ENCODE measurements at regions not wholly inside any gene's neighbourhood (a gene's known extent, or its start where the extent isn't known, plus 50 kb on each side); places are given as distances from the start of the nearest gene placed in this dataset.
"Not testable (repeated sequence)": the region's sequence is repeated elsewhere in the genome, so short reads cannot be mapped to it uniquely, and the experiment has no call there.

GRCh38 chrX:110514509-110514908 lies 155.9 kb downstream of the RTL9 start:
- peaks cover 0 to 19% of the 10 kb centered on the region in 2 donors for H3K27me3 ChIP-seq
- no peaks in the 10 kb centered on the region for H3K9me3 ChIP-seq
- TF ChIP-seq EP300 (IDR thresholded peaks at IDR 0.05) (no peak), POLR2A (IDR thresholded peaks at IDR 0.05) (no peak), CTCF (IDR thresholded peaks at IDR 0.05) (no peak)
- no peak for DNase-seq (ENCODE audit: low spot score in 2 of 2)
- H3K27ac ChIP-seq, result no peak overlapping the region
- WGBS, 2 donors, result 47 to 57% methylated on average over 2 of the region's 2 CpGs
- H3K4me1 ChIP-seq, result no peaks in the 10 kb centered on the region
- H3K4me3 ChIP-seq, result no peak overlapping the region
- no peaks in the 10 kb centered on the region for H3K36me3 ChIP-seq

GRCh38 chrX:110519501-110519900 lies 160.9 kb downstream of the RTL9 start:
- DNase-seq (ENCODE audit: low spot score in 2 of 2), result no peak
- no peak for TF ChIP-seq CTCF (IDR thresholded peaks at IDR 0.05)
- no peak for TF ChIP-seq EP300 (IDR thresholded peaks at IDR 0.05)
- no peak for TF ChIP-seq POLR2A (IDR thresholded peaks at IDR 0.05)
- Histone ChIP-seq H3K27ac (no peak overlapping the region), H3K4me3 (no peak overlapping the region), H3K36me3 (no peaks in the 10 kb centered on the region), H3K27me3 (peaks cover 0 to 4% of the 10 kb centered on the region in 2 donors), H3K4me1 (no peaks in the 10 kb centered on the region), H3K9me3 (no peaks in the 10 kb centered on the region)
- WGBS, 2 donors, result 51 to 64% methylated on average over 3 of the region's 3 CpGs

GRCh38 chrX:110519906-110520452 lies 161.3 kb downstream of the RTL9 start:
- H3K27me3 ChIP-seq, result peaks cover 0 to 5% of the 10 kb centered on the region in 2 donors
- H3K4me1 ChIP-seq, result no peaks in the 10 kb centered on the region
- H3K27ac ChIP-seq, result no peak overlapping the region
- no peaks in the 10 kb centered on the region for H3K9me3 ChIP-seq
- no peak for DNase-seq (ENCODE audit: low spot score in 2 of 2)
- no peak for TF ChIP-seq CTCF (IDR thresholded peaks at IDR 0.05)
- TF ChIP-seq EP300 (IDR thresholded peaks at IDR 0.05), result no peak
- no peak for TF ChIP-seq POLR2A (IDR thresholded peaks at IDR 0.05)
- no peak overlapping the region for H3K4me3 ChIP-seq
- no peaks in the 10 kb centered on the region for H3K36me3 ChIP-seq
- 62 to 65% methylated on average over 7 of the region's 7 CpGs for WGBS, 2 donors

GRCh38 chrX:110520652-110521051 lies 162.0 kb downstream of the RTL9 start:
- DNase-seq (ENCODE audit: low spot score in 2 of 2); H3K27ac ChIP-seq; H3K9me3 ChIP-seq; H3K4me1 ChIP-seq; H3K4me3 ChIP-seq; H3K27me3 ChIP-seq; H3K36me3 ChIP-seq: not testable (repeated sequence)
- WGBS, 2 donors, result 34 to 36% methylated on average over 11 to 13 of the region's 13 CpGs

GRCh38 chrX:110531873-110532580 lies 173.4 kb downstream of the RTL9 start:
- Histone ChIP-seq H3K4me3 (no peak overlapping the region), H3K4me1 (no peaks in the 10 kb centered on the region), H3K9me3 (no peaks in the 10 kb centered on the region), H3K36me3 (no peaks in the 10 kb centered on the region), H3K27me3 (peaks cover 0 to 3% of the 10 kb centered on the region in 2 donors), H3K27ac (no peak overlapping the region)
- no peak for TF ChIP-seq POLR2A (IDR thresholded peaks at IDR 0.05)
- TF ChIP-seq CTCF (IDR thresholded peaks at IDR 0.05), result no peak
- 35 to 36% methylated on average over 2 of the region's 2 CpGs for WGBS, 2 donors
- no peak for DNase-seq (ENCODE audit: low spot score in 2 of 2)
